ENCODE measurements at regions not wholly inside any gene's neighbourhood (a gene's known extent, or its start where the extent isn't known, plus 50 kb on each side); places are given as distances from the start of the nearest gene placed in this dataset.

GRCh38 chr12:66832997-66833396 lies 154.1 kb upstream of the GRIP1 start:
- no peak for TF ChIP-seq CTCF (IDR thresholded peaks at IDR 0.05; ENCODE audit: extremely low read depth, insufficient read depth, missing control alignments)
- in situ Hi-C loops (cut with MboI; ENCODE audit: low pct_unique_long_range_greater_than_20kb, low sequenced_read_pairs, unreplicated experiment) = no loop called here
- no peak for DNase-seq (ENCODE audit: low spot score)

GRCh38 chr12:66836623-66837310 lies 157.9 kb upstream of the GRIP1 start:
- no peak for TF ChIP-seq CTCF (IDR thresholded peaks at IDR 0.05; ENCODE audit: extremely low read depth, insufficient read depth, missing control alignments)
- in situ Hi-C loops (cut with MboI; ENCODE audit: low pct_unique_long_range_greater_than_20kb, low sequenced_read_pairs, unreplicated experiment) = no loop called here
- DNase-seq (ENCODE audit: low spot score) = no peak

GRCh38 chr12:66837311-66837627 lies 158.4 kb upstream of the GRIP1 start:
- in situ Hi-C loops (cut with MboI; ENCODE audit: low pct_unique_long_range_greater_than_20kb, low sequenced_read_pairs, unreplicated experiment) = no loop called here
- TF ChIP-seq CTCF (IDR thresholded peaks at IDR 0.05; ENCODE audit: extremely low read depth, insufficient read depth, missing control alignments) = no peak
- no peak for DNase-seq (ENCODE audit: low spot score)

DNA sequence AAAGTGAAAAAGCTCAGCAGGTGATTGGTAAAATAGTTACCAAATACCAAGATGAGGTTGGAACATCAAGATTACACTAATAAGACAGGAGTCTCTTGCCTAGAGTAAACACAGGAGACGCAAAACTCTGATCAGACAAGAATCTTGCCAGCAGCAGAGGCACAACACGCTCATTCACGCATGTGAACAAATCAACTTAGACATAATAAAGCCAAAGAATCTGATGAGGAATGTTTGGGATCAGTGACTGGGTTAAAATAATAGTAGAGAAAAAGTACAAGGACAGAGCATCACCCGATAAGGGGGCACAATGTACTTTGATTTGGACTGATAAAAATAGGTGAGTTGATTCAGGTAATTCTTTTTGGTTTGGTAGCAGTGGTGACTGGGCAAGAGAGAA lies 159.5 kb upstream of the GRIP1 start:
- DNase-seq (ENCODE audit: low spot score) = no peak
- in situ Hi-C loops (cut with MboI; ENCODE audit: low pct_unique_long_range_greater_than_20kb, low sequenced_read_pairs, unreplicated experiment) = no loop called here
- TF ChIP-seq CTCF (IDR thresholded peaks at IDR 0.05; ENCODE audit: extremely low read depth, insufficient read depth, missing control alignments) = no peak

DNA sequence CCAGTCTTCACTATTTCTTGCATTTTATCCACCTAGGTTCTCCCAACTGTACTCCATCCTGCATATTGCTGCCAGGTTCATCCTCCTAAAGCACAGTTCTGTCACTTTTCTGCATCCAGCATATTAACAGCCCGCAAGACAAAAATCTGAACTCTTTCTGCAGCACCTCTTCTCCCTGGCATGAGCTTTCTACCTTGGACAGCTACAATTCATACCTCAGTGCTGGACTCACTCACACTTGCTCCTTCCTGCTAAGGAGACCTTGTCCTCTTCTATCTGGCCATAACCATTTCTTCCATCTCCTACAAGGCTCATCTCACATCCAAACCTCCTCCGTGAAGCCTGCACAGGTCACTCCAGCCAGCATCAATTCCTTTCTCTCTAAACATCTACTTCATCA lies 170.1 kb upstream of the GRIP1 start:
- in situ Hi-C loops (cut with MboI; ENCODE audit: low pct_unique_long_range_greater_than_20kb, low sequenced_read_pairs, unreplicated experiment) = no loop called here
- no peak for DNase-seq (ENCODE audit: low spot score)
- TF ChIP-seq CTCF (IDR thresholded peaks at IDR 0.05; ENCODE audit: extremely low read depth, insufficient read depth, missing control alignments) = no peak

DNA sequence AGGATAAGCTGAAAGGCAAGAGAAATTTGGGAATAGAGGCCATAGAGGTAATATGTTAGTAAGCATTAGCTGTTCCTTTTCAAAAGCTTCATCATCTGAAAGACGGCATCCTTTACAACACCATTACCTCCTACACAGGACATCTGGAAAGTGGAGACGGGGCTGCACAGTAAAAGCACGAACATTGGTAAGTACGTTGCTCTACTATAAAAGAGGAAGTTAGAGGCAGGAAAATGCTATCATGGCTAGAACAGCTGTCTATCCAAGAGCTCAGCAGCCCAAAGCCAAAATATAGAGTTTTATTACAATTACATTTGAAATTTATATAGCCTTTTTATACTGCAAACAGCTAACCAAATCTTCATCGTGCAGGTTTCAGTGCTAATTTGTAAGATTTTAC lies 172.3 kb upstream of the GRIP1 start:
- in situ Hi-C loops (cut with MboI; ENCODE audit: low pct_unique_long_range_greater_than_20kb, low sequenced_read_pairs, unreplicated experiment) = no loop called here
- DNase-seq (ENCODE audit: low spot score) = peak; percentile 3
- no peak for TF ChIP-seq CTCF (IDR thresholded peaks at IDR 0.05; ENCODE audit: extremely low read depth, insufficient read depth, missing control alignments)

- in situ Hi-C loops (cut with MboI; ENCODE audit: low pct_unique_long_range_greater_than_20kb, low sequenced_read_pairs, unreplicated experiment) = no loop called here
- DNase-seq (ENCODE audit: low spot score) = no peak
- TF ChIP-seq CTCF (IDR thresholded peaks at IDR 0.05; ENCODE audit: extremely low read depth, insufficient read depth, missing control alignments) = no peak
Measured at GRCh38 chr12:66852091-66852490, 173.2 kb upstream of the GRIP1 start.
